ENCODE measurements at regions not wholly inside any gene's neighbourhood (a gene's known extent, or its start where the extent isn't known, plus 50 kb on each side); places are given as distances from the start of the nearest gene placed in this dataset.
A peak's percentile ranks its signal among the peaks of the same experiment; 100 is the strongest.

- no peak overlapping the region for H3K4me3 ChIP-seq (ENCODE audit: control insufficient read depth, low read depth, low read length)
- no peak for TF ChIP-seq CTCF (conservative IDR thresholded peaks at IDR 0.05; ENCODE audit: control insufficient read depth, insufficient read depth, low read depth, low read length)
- DNase-seq (ENCODE audit: low read depth): peak; percentile 29
Observed at GRCh38 chr2:181319286-181319685, 137.9 kb upstream of the ITGA4 start.

- no peak overlapping the region for H3K4me3 ChIP-seq (ENCODE audit: control insufficient read depth, low read depth, low read length)
- TF ChIP-seq CTCF (conservative IDR thresholded peaks at IDR 0.05; ENCODE audit: control insufficient read depth, insufficient read depth, low read depth, low read length): no peak
- no peak for DNase-seq (ENCODE audit: low read depth)
Observed at GRCh38 chr2:181320638-181321037, 136.5 kb upstream of the ITGA4 start.

GRCh38 chr2:181324912-181325311, 132.3 kb upstream of the ITGA4 start:
- TF ChIP-seq CTCF (conservative IDR thresholded peaks at IDR 0.05; ENCODE audit: control insufficient read depth, insufficient read depth, low read depth, low read length): no peak
- no peak for DNase-seq (ENCODE audit: low read depth)
- no peak overlapping the region for H3K4me3 ChIP-seq (ENCODE audit: control insufficient read depth, low read depth, low read length)

GRCh38 chr2:181326661-181327060, 130.5 kb upstream of the ITGA4 start:
- no peak for TF ChIP-seq CTCF (conservative IDR thresholded peaks at IDR 0.05; ENCODE audit: control insufficient read depth, insufficient read depth, low read depth, low read length)
- DNase-seq (ENCODE audit: low read depth): no peak
- no peak overlapping the region for H3K4me3 ChIP-seq (ENCODE audit: control insufficient read depth, low read depth, low read length)

- DNase-seq (ENCODE audit: low read depth): no peak
- no peak for TF ChIP-seq CTCF (conservative IDR thresholded peaks at IDR 0.05; ENCODE audit: control insufficient read depth, insufficient read depth, low read depth, low read length)
- no peak overlapping the region for H3K4me3 ChIP-seq (ENCODE audit: control insufficient read depth, low read depth, low read length)
Observed at GRCh38 chr2:181330286-181330685, 126.9 kb upstream of the ITGA4 start.

- no peak for DNase-seq (ENCODE audit: low read depth)
- H3K4me3 ChIP-seq (ENCODE audit: control insufficient read depth, low read depth, low read length): no peak overlapping the region
- TF ChIP-seq CTCF (conservative IDR thresholded peaks at IDR 0.05; ENCODE audit: control insufficient read depth, insufficient read depth, low read depth, low read length): no peak
Observed at GRCh38 chr2:181332044-181332605, 125.1 kb upstream of the ITGA4 start.

All from fibroblast of mammary gland (primary cell).